ENCODE measurements at regions not wholly inside any gene's neighbourhood (a gene's known extent, or its start where the extent isn't known, plus 50 kb on each side); places are given as distances from the start of the nearest gene placed in this dataset.

DNA sequence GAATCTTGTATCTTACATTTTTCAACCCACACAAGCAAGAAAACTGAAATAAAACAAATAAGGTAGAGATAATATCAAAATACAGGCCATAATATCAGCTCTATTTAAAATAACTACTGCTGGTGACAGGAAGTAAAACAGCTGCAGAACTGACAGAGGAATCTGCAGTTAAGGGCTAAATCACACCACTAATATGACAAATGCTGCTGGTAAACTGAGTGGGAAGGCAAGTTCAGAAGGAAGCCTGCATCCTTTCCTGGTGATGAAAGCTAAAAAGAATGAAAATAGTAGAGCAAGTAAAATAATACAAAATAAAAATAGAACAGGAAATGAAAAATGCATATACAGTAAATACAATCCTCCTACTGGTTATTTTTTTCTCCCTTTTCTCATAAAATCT, 1293.7 kb upstream of the C9orf72 start:
- FAIRE-seq = no peak
- TF ChIP-seq POLR2A (IDR thresholded peaks at IDR 0.05; ENCODE audit: low read depth, low read length) = no peak
- DNase-seq (ENCODE audit: insufficient read length, low spot score) = no peak

DNA sequence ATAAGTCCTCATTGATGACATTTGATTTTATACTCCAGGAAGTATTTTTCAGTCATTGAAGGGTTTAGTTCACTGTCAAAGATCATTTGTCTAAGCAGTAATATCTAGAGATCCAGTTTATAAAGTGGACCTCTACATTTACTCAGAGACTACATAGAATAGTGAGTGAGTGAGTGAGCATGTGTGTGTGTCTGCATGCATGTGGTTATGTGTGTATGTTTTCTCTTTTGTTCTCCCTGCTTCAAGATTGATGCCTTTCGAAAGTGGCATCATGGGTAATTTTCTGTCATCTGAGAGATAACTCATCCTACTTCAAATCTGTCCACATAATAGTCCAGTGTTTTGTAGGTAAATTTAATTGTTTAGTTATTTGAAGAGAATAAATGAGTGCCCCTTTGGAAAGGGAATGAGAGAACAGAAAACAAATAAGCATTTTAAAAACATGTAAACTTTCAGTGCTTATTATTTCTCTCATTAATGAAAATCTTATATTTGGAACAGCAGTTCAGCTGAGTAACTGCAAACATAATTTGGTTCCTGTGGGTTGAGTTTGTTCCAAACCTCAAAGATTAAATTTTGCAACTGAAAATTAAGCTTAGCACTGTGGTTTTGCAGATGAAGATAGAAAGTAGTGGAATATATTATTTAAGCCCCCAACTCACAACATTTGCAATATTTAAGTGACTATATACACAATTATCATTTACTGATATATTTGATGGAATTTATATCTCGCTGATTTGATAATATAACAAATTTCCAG, 1295.1 kb upstream of the C9orf72 start:
- peak; percentile 27 for FAIRE-seq
- no peak for DNase-seq (ENCODE audit: insufficient read length, low spot score)
- no peak for TF ChIP-seq POLR2A (IDR thresholded peaks at IDR 0.05; ENCODE audit: low read depth, low read length)

DNA sequence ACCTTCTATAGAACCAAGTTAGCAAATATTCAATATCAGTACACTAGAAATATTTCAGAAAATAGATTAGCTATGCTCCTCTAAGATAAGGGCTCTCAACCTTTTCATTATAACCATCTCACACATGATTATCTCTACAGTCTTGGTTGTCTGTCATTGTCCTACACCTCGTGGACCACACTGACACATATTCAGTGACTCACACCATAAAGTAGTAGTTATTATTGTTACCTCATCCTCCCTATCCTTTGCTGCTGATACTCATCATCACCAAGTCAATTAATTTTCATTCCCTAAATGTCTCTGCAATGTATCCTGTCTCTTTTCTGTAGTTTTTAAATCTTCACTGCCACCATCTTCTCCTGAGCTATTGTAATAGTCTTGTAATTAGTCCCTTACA, 1309.2 kb upstream of the C9orf72 start:
- no peak for DNase-seq (ENCODE audit: insufficient read length, low spot score)
- FAIRE-seq = no peak
- no peak for TF ChIP-seq POLR2A (IDR thresholded peaks at IDR 0.05; ENCODE audit: low read depth, low read length)

DNA sequence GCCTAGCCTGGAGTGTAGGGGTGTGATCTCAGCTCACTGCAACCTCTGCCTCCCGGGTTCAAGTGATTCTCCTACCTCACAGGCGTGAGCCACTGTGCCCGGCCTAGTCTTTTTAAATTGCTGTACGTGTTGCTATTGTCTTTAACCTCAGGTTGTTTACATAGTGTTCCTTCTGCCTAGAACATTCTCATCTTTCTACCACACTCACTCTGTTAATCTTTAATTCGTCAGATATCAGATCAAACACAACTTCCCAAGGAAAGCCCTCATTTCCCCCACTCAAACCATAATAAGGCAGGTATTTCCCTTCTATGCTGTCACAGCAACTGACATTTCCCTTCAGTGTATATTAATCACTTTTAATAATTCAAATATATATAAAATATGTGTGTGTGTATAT, 1310.0 kb upstream of the C9orf72 start:
- no peak for DNase-seq (ENCODE audit: insufficient read length, low spot score)
- FAIRE-seq = no peak

DNA sequence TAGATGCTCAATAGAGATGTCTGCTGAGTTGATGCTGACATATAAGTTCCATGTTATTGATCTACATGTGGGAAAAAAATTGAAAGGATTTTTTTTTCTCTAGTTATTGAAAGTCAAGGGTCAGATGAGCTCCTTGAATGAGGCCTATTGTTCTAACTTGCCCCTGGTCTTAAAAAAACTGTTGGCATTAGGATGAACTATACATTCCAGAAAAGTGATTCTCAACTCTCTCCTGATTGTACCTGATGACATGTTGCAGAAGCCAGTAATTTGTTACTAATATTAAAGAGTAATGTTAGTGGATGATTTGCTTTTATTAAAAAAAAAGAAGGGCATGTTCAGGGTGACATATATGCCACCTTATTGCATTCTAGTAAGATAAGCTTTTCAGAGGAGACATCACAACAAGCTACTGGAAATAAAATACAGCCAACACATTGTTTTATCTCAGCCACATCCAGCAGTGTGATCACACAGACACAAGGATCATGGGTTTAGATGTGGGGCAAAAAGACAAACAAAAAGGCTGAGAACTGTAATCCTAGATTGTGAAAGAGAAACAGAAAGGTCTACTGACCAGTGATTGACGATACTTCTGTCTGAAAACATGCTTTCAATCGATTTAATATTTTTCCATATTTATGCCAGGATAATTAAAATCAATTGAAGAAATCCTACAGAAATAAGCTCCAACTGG, 1314.1 kb upstream of the C9orf72 start:
- TF ChIP-seq POLR2A (IDR thresholded peaks at IDR 0.05; ENCODE audit: low read depth, low read length) = no peak
- FAIRE-seq = no peak
- no peak for DNase-seq (ENCODE audit: insufficient read length, low spot score)

More for the DNA sequence above, 1310.0 kb upstream of the C9orf72 start:
- TF ChIP-seq POLR2A (IDR thresholded peaks at IDR 0.05; ENCODE audit: low read depth, low read length) = no peak

DNA sequence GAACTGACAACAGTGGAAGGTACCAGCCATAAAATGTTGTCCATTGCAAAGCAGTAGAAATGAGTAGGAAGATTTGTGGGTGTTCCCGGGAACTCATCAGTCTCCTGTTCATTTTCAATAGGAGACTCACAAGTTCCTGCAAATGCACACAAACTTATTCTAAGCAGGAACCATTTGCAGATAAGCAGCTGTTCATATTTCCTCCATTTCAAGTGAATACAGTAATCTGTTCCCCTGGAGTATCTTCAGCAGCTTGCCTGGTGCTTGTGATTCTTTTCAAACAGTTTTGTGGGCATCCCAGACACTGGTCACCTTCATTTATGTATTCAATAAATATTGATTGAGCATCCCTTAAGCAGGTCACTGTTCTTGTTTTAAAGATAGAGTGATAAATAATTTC, 1315.5 kb upstream of the C9orf72 start:
- TF ChIP-seq POLR2A (IDR thresholded peaks at IDR 0.05; ENCODE audit: low read depth, low read length) = no peak
- DNase-seq (ENCODE audit: insufficient read length, low spot score) = no peak
- FAIRE-seq = no peak

DNA sequence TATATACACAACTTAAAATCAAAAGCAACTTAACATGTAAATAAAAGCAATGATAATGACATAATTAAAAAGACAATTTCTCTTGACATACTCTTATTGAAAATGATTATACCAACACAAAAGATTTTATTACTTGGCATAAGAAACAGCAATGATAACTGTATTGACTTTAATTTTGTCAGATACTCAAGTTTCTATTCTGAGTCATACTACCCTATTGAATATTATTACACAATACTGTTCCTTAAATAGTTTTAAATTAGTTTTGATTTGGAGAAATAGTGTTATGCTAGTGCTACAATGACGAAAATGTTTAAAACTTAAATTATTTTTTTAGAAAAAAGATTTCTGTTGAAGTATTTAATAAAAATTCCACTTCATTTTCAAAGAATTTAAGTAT, 1319.3 kb upstream of the C9orf72 start:
- no peak for TF ChIP-seq POLR2A (IDR thresholded peaks at IDR 0.05; ENCODE audit: low read depth, low read length)
- DNase-seq (ENCODE audit: insufficient read length, low spot score) (no peak), FAIRE-seq (no peak)

DNA sequence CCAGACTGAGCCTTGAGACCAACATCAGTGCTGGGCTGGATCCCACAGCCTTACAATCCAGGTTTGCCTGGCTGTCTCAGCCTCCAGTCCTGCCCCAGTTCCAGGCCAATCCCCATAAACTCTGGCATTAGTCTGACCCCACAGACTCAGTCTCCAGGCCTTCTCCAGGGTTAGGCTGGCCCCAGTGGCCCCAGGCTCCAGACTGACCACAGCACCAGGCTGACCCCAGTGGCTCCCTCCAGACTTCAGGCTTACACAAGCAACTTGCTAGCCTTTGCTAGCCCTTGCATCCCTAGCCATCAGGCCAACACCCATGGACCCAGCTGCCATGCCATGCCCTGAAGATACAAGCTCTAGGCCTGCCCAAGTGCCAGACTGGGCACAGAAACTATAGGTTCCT, 1326.0 kb upstream of the C9orf72 start:
- FAIRE-seq (no peak), DNase-seq (ENCODE audit: insufficient read length, low spot score) (no peak)
- no peak for TF ChIP-seq POLR2A (IDR thresholded peaks at IDR 0.05; ENCODE audit: low read depth, low read length)

DNA sequence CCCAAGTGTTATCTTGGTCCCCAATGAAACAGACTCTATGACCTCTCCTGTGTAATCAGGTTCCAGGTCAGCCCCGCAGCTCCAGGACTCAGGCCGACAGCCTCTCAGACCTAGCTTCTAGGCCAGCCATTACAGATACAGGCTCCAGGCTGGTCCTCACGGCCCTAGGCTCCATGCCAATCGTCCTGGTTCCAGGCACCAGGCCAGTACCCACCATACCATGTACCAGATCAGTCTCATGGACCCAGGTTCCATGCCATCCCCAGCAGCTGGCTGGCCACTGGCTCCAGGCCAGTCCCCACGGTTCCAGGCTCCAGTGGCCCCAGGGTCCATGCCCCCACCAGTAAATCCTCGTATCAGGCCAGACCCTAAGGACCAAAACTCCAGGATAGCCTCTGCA, 1326.6 kb upstream of the C9orf72 start:
- FAIRE-seq (no peak), DNase-seq (ENCODE audit: insufficient read length, low spot score) (no peak)
- TF ChIP-seq POLR2A (IDR thresholded peaks at IDR 0.05; ENCODE audit: low read depth, low read length) = no peak

DNA sequence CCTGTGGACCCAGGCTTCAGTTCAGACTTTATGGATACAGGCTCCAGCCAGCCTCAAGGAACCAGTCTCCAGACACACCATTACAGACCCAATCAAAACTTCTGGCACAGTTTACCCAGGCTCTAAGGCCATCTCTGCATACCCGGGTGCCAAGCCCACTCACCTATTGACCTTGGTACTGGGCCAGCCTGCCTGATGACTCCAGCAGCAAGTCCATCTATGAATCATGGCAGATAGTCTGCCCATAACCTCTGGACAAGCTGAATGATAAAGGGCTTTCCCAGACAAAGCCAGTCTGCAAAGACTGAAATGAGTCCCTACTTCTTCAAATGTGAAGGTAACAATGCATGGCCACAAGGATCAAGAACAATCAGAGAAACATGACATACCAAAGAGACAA, 1327.1 kb upstream of the C9orf72 start:
- DNase-seq (ENCODE audit: insufficient read length, low spot score) = no peak
- no peak for TF ChIP-seq POLR2A (IDR thresholded peaks at IDR 0.05; ENCODE audit: low read depth, low read length)
- FAIRE-seq = no peak

DNA sequence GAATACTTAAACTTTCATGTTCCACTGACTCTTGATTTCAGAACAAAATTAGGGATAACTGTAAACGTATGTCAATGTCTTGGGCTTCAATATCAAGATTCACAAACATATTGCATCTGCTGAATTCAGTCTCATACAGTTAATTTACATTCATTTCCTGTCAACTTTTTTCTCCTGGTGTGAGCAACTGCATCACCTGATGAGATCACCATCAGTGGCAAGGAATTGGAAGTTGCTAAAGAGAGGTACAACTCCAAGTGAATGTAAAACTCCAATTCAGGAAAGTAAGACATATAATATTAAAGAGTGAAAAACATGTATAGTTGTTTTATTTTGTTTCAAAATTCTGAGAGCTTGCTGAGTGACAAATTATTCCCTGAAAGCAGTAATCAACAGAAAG, 1336.2 kb upstream of the C9orf72 start:
- TF ChIP-seq POLR2A (IDR thresholded peaks at IDR 0.05; ENCODE audit: low read depth, low read length) = no peak
- FAIRE-seq (no peak), DNase-seq (ENCODE audit: insufficient read length, low spot score) (no peak)

DNA sequence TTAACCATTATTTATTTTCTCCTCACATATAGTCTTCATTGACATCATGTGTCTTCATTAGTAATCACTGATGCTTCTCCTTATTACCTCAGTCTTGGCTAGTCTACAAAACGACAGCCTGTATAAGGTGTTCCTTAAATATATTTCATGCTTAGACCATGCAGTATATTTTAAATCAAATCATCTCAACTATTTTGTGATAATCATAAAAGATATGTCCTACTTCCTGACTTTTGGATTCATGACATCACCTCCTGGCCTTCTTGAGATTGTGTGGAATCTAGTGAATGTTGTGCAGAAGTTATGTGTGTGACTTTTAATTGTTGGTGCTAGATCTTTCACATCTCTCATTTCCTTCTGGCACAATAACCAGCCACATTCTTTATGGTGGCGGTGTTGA, 1339.3 kb upstream of the C9orf72 start:
- FAIRE-seq (no peak), DNase-seq (ENCODE audit: insufficient read length, low spot score) (no peak)
- TF ChIP-seq POLR2A (IDR thresholded peaks at IDR 0.05; ENCODE audit: low read depth, low read length) = no peak

DNA sequence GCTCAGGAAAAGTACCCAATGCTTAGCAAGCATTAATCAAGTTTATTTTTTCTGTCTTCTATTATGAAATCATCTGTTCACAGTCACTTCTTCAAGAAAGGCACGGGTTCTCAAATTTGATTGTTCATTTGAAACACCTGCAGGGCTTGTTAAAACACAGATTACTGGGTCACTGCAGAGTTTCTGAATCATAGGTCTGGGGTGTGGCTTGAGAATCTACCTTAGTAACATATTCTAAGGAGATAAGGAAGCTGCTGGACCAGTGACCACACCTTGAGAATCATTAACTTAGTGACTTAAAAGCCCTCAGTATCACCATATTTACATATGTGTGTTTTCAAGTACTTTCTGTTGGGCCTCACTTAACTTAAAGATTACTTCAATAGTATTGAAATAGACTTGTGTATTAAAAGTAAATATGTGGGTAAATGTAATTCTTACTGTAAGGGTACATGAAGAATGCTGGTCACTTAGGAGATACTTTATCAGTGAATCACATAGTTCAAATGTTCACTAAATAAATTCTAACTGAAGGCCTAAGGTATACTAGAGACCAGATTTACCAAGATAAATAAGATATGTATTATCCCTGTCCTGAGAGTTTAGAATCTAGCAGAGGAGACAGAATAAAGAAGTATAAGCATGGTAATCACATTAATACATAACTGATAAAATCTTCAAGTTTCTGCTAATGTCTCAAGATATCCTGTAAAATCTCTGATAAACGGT, 1342.1 kb upstream of the C9orf72 start:
- no peak for DNase-seq (ENCODE audit: insufficient read length, low spot score)
- no peak for TF ChIP-seq POLR2A (IDR thresholded peaks at IDR 0.05; ENCODE audit: low read depth, low read length)
- peak; percentile 82 for FAIRE-seq

DNA sequence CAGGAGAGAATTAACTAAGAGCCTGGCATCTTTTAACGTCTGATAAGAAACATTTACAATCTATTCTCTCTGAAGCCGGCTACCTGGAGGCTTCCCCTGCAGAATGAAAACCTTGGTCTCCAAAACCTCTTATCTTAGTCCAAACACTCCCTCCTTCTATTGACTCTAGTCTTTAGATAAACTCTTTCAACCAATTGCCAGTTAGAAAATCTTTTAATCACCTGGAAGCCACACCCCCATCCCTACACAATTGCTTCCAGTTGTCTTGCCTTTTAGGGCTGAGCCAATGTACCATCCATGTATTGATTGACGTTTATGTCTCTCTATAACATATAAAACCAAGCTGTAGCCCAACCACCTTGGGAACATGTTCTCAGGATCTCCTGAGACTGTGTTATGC, 1343.1 kb upstream of the C9orf72 start:
- no peak for TF ChIP-seq POLR2A (IDR thresholded peaks at IDR 0.05; ENCODE audit: low read depth, low read length)
- FAIRE-seq = no peak
- no peak for DNase-seq (ENCODE audit: insufficient read length, low spot score)

All from H54 (cell line).